ENCODE measurements at regions not wholly inside any gene's neighbourhood (a gene's known extent, or its start where the extent isn't known, plus 50 kb on each side); places are given as distances from the start of the nearest gene placed in this dataset.

GRCh38 chr5:56430422-56430821 is 197.3 kb upstream of the ANKRD55 start:
- H3K27me3 ChIP-seq = no peaks in the 10 kb centered on the region
- WGBS = 89% methylated on average over 1 of the region's 1 CpG
- H3K9me3 ChIP-seq = no peaks in the 10 kb centered on the region
- no peak overlapping the region for H3K27ac ChIP-seq (replicated peaks in 1 of 4)
- no peaks in the 10 kb centered on the region for H3K36me3 ChIP-seq
- TF ChIP-seq CTCF (IDR thresholded peaks at IDR 0.05) = no peak
- no peak for TF ChIP-seq EP300 (IDR thresholded peaks at IDR 0.05)
- TF ChIP-seq POLR2A (IDR thresholded peaks at IDR 0.05; ENCODE audit: low read depth) = no peak
- TF ChIP-seq POLR2AphosphoS5 (IDR thresholded peaks at IDR 0.05) = no peak
- intact Hi-C loops (cut with DNase I) = no loop called here
- peaks cover 0 to 3% (median 0%) of the 10 kb centered on the region in 4 donors for H3K4me1 ChIP-seq
- H3K4me3 ChIP-seq = no peak overlapping the region
- DNase-seq (ENCODE audit: extremely low spot score) = no peak

- no peak for DNase-seq (ENCODE audit: extremely low spot score)
- Histone ChIP-seq H3K4me1 (peaks cover 0 to 3% (median 0%) of the 10 kb centered on the region in 4 donors), H3K27me3 (no peaks in the 10 kb centered on the region), H3K4me3 (no peak overlapping the region), H3K36me3 (no peaks in the 10 kb centered on the region), H3K9me3 (no peaks in the 10 kb centered on the region), H3K27ac (replicated peaks in 1 of 4) (no peak overlapping the region)
- 81% methylated on average over 6 of the region's 6 CpGs for WGBS
- no peak for TF ChIP-seq POLR2AphosphoS5 (IDR thresholded peaks at IDR 0.05)
- TF ChIP-seq CTCF (IDR thresholded peaks at IDR 0.05) = no peak
- no peak for TF ChIP-seq EP300 (IDR thresholded peaks at IDR 0.05)
- no peak for TF ChIP-seq POLR2A (IDR thresholded peaks at IDR 0.05; ENCODE audit: low read depth)
- intact Hi-C loops (cut with DNase I) = no loop called here
These were observed 196.0 kb upstream of the ANKRD55 start for GRCh38 chr5:56429110-56429561.

GRCh38 chr5:56426693-56427092 is 193.6 kb upstream of the ANKRD55 start:
- 86% methylated on average over 4 of the region's 4 CpGs for WGBS
- intact Hi-C loops (cut with DNase I) = no loop called here
- no peak overlapping the region for H3K4me3 ChIP-seq

GRCh38 chr5:56422076-56422762 is 189.1 kb upstream of the ANKRD55 start:
- Histone ChIP-seq H3K9me3 (peaks cover 0 to 23% (median 19%) of the 10 kb centered on the region in 4 donors), H3K27ac (replicated peaks in 1 of 4) (no peak overlapping the region), H3K4me3 (no peak overlapping the region), H3K36me3 (no peaks in the 10 kb centered on the region), H3K27me3 (no peaks in the 10 kb centered on the region), H3K4me1 (peaks cover 0 to 6% (median 0%) of the 10 kb centered on the region in 4 donors)
- WGBS = 56% methylated on average over 5 of the region's 5 CpGs
- intact Hi-C loops (cut with DNase I) = no loop called here
- TF ChIP-seq POLR2A (IDR thresholded peaks at IDR 0.05; ENCODE audit: low read depth) (no peak), CTCF (IDR thresholded peaks at IDR 0.05) (no peak)
- DNase-seq (ENCODE audit: extremely low spot score) = no peak

More at GRCh38 chr5:56426693-56427092, 193.6 kb upstream of the ANKRD55 start:
- no peak for DNase-seq (ENCODE audit: extremely low spot score)
- TF ChIP-seq CTCF (IDR thresholded peaks at IDR 0.05) = no peak
- TF ChIP-seq POLR2AphosphoS5 (IDR thresholded peaks at IDR 0.05) = no peak
- no peak for TF ChIP-seq EP300 (IDR thresholded peaks at IDR 0.05)
- TF ChIP-seq POLR2A (IDR thresholded peaks at IDR 0.05; ENCODE audit: low read depth) = no peak
- Histone ChIP-seq H3K36me3 (no peaks in the 10 kb centered on the region), H3K9me3 (peaks cover 0 to 7% (median 3%) of the 10 kb centered on the region in 4 donors), H3K4me1 (peaks cover 0 to 4% (median 2%) of the 10 kb centered on the region in 4 donors), H3K27ac (replicated peaks in 1 of 4) (no peak overlapping the region), H3K27me3 (no peaks in the 10 kb centered on the region)
